Tibial nerve (tissue), 4 donors: ENCODE measurements at regions not wholly inside any gene's neighbourhood (a gene's known extent, or its start where the extent isn't known, plus 50 kb on each side); places are given as distances from the start of the nearest gene placed in this dataset.

Experiments used
- EP300 ChIP-seq, 2 donors: sonication (generic); formaldehyde crosslinking; IDR thresholded peaks; one replicate each; pipeline ENCODE4 v1.6.1; 2017; ENCODE audit warnings: antibody characterized with exemption in 2 of 2, mild to moderate bottlenecking in 1 of 2
- POLR2A ChIP-seq, 2 donors: fragments of 450-650 bp; IDR thresholded peaks; one replicate each; pipeline ENCODE4 v1.6.1; 2017; ENCODE audit warnings: antibody characterized with exemption in 2 of 2, mild to moderate bottlenecking in 2 of 2, moderate library complexity in 2 of 2
- TF ChIP-seq, protein P1 (sequence below), 5 experiments: fragments of 200-600 bp in 3 of 5; fragments of 450-650 bp in 2 of 5; sonication (generic) in 3 of 5; IDR thresholded peaks; one replicate each; pipeline ENCODE4 v1.5.1; 2016 to 2019; ENCODE audit warnings: antibody characterized with exemption in 5 of 5, mild to moderate bottlenecking in 3 of 5, moderate library complexity in 2 of 5

DNA sequence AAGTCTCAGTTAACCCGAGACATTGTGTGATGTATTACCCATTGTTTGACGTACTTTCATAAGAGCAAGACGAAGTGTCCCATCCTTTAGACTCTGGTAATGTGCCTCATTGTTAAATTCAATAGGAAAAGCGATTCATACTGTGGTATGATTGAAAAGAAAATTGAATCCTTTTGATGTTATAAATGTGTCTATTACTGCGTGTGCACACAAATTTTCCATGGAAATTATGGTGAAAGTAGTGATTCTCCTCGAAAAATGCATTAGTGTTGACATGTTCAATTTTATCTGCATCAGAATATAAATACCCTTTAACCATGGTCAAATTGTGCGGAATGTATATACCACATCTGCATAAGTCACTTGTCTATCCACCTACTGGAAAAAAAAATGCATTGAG, 386.8 kb downstream of the INSC start:
- TF ChIP-seq, protein P1, sequence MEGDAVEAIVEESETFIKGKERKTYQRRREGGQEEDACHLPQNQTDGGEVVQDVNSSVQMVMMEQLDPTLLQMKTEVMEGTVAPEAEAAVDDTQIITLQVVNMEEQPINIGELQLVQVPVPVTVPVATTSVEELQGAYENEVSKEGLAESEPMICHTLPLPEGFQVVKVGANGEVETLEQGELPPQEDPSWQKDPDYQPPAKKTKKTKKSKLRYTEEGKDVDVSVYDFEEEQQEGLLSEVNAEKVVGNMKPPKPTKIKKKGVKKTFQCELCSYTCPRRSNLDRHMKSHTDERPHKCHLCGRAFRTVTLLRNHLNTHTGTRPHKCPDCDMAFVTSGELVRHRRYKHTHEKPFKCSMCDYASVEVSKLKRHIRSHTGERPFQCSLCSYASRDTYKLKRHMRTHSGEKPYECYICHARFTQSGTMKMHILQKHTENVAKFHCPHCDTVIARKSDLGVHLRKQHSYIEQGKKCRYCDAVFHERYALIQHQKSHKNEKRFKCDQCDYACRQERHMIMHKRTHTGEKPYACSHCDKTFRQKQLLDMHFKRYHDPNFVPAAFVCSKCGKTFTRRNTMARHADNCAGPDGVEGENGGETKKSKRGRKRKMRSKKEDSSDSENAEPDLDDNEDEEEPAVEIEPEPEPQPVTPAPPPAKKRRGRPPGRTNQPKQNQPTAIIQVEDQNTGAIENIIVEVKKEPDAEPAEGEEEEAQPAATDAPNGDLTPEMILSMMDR (IDR thresholded peaks at IDR 0.05), result no peak
- TF ChIP-seq POLR2A (IDR thresholded peaks at IDR 0.05) (no peak), EP300 (IDR thresholded peaks at IDR 0.05) (no peak)
